Embryonic facial prominence (tissue), 1 donor: ENCODE measurements at regions not wholly inside any gene's neighbourhood (a gene's known extent, or its start where the extent isn't known, plus 50 kb on each side); places are given as distances from the start of the nearest gene placed in this dataset.
A peak's percentile ranks its signal among the peaks of the same experiment; 100 is the strongest.

Experiments used
- DNase-seq: peaks from one replicate; pipeline ENCODE4 v3.0.0-alpha.2; 2016; ENCODE audit errors: extremely low spot score

GRCh38 chr17:77769215-77769614 lies 189.3 kb upstream of the TNRC6C start:
- no peak for DNase-seq

DNA sequence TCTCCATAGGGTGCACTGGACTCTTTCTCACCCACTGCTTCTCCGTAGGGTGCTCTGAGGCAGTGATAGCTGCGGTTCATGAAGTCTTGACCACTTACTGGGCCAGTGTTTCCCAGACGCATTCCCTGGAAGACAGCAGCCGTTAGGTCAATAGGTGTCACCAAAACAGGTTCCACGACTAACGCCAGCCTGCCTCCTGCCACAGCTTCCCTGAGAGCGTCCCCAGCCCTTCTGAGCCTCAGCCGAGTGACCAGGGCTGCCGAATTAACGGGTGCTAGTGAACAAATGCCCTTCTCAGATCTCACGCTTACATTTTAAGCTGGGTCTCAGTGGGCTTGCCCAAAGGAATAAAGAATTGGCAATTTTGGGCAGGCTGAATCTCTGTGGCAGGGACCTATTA lies 188.7 kb upstream of the TNRC6C start:
- DNase-seq, result no peak

DNA sequence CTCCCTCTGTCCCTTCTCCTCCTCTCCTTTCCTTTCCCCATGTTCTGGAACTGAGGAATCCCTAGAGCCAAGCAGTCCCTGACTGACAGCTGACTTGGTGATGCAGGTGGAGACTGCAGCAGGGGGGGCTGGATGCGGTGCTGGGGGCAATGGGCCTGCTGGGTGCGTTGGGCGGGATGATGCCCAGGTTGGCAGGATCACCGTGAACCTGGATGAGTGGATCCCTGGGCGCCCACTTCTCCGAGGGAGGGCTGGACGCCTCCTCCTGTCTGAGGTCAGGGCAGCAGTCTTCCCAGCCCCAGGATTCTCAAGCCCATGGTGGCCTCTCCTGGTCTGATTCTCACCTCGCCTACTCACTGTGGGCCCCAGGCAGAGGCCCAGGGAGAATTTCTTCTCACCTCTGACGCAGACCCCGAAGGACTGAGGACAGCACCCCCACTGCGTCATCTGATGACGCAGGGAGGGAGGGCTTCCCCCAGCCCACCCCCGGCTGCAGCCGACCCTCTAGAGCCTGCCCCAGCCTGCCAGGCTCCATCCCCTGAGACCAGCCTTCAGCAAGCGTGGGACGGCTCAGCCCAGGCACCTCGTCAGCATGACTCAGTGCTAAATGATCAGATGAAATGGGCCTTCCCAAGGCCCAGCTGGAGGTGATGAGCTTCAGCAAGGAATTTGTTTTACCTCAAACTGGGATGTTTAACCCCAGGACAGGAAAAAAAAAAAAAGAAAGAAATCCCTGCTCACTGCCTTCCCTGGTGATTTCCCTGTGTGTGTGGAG lies 188.0 kb upstream of the TNRC6C start:
- no peak for DNase-seq

DNA sequence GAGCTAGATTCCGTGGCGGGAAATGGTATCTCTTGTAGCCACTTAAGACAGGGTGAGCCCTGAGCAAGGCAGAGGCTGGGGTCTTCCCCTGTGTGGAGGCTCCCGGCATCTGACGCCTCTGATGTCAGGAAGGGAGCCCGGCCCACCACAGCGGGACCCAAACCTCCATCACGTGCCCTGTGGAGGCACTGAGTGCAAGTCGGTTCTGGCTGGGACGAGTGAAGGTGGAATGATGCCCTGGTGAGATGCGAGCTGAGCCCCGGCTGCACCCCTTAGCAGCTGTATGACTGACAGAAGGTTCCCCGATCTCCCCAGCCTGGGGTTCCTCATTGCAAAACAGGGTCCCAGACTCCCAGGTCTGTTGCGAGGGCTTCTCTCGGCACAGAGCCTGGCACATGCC lies 187.4 kb upstream of the TNRC6C start:
- DNase-seq, result no peak

DNA sequence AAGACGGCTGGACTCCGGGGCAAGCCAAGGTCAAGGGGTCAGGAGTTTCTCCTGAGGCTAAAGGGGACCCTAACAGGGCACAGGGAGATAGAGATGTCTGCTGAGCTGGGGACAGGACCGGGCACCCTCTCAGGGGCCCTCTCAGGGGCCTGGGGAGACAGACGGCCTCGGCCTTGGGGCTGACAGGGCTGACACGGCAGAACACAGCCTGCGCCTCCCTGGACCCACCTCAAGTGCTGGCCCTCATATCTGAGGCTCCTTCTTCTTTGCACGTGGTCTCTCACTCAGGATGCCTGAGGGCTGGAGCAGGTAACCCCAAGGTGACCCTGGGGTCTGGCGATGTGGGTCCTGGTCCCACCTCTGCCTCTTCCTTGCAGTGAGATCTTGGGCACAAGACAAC lies 186.9 kb upstream of the TNRC6C start:
- DNase-seq, result no peak

DNA sequence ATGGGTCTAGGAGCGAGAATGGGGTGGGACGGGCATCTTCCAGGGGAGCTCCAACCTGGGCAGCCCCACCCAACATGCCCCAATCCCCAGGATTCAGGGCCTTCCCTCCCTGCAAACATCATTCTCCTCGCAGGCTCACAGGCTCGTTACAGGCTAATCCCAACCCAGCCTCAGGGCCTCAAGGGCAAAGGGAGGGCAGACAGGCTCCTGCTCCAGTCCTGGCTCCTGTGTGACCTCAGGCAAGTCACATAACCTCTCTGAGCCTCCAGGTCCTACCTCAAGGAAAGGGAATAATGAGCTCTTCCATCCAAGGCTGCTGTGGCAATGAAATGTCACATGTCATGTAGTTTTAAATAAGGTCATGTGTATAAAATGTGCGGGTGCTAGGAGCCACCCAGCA lies 186.5 kb upstream of the TNRC6C start:
- no peak for DNase-seq

GRCh38 chr17:77772461-77772897 lies 186.0 kb upstream of the TNRC6C start:
- no peak for DNase-seq

GRCh38 chr17:77772899-77773358 lies 185.6 kb upstream of the TNRC6C start:
- DNase-seq, result no peak

DNA sequence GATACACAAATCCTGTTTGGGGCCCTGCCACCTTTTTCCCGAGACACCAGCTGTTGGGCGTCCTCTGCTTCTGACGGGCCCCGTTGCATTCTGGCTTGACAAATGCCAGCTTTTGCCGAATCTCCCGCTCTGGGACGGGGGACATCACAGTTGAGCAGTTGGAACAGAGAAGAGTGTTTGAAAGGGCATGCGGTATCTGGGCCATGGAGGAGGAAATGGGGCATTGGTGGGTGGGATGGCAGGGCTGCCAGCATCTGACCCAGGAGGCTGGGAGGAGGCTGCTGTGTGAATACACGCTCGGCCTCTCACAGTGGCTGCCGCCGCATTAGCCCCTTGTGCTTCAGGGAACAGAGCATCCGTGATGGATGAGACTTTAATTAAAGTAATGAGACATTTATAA lies 184.3 kb upstream of the TNRC6C start:
- DNase-seq, result no peak

DNA sequence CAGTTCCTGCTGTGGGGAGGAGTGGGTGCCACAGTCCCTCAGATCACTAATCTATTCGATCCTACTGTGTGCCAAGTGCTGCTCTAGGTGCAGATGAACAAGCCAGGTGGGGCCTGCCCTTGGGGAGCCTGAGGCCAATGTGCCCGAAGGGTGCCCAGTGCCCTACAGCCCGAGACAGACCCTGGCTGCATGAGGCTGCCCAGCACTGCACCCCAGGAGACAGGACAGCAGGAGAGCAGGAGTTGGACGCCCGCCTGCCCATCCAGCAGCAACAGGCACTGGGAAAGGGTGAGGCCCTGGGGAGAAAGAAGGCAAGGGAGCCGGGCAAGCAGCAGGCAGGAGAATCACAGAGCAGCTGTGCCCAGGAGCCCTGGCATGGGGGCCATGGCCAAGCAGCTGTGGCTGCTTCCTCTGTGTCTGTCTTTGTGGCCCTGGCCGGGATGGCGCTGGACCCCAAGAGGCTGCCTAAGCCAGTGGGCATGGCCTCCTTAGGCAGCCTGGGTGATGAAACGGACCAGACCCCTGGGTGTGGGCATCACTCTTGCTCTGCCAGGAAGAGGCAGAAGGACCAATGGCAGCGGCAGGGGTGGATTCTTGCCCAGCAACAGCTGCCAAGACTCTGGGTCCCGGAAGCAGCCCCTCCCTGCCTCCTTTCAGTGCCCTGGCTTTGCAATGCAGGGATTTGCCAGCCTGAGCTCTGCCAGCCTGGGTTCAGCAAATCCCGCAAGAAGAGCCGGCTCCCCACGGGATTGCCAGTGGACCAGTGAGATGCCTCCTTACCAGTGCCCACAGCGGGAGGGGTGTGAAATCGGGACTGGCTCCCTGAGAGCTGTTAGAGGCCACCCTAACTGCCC lies 179.6 kb upstream of the TNRC6C start:
- peak; percentile 6 for DNase-seq

GRCh38 chr17:77779711-77780539 lies 178.6 kb upstream of the TNRC6C start:
- DNase-seq, result no peak

- DNase-seq, result no peak
Observed at GRCh38 chr17:77781536-77781935, 177.0 kb upstream of the TNRC6C start.

DNA sequence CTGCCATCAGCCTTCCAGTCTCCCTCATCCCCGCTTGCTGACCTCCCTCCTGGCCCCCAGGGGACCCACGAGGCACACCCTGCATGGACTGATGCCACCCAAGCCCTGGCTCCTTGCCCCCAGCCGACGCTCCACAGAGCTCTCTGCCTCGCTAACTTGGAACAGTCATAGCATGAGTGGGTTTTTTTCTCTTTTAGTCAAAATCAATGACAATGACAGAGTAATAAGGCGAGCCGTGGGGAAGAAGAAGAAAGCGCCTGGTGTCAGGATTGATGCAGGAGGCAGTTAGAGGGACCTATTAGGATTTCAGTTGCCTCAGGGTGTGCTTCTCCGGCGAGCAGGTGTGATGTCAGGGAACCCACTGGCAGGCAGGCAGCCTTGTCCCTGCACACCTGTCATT lies 176.3 kb upstream of the TNRC6C start:
- no peak for DNase-seq

GRCh38 chr17:77782611-77783010 lies 175.9 kb upstream of the TNRC6C start:
- DNase-seq, result no peak

DNA sequence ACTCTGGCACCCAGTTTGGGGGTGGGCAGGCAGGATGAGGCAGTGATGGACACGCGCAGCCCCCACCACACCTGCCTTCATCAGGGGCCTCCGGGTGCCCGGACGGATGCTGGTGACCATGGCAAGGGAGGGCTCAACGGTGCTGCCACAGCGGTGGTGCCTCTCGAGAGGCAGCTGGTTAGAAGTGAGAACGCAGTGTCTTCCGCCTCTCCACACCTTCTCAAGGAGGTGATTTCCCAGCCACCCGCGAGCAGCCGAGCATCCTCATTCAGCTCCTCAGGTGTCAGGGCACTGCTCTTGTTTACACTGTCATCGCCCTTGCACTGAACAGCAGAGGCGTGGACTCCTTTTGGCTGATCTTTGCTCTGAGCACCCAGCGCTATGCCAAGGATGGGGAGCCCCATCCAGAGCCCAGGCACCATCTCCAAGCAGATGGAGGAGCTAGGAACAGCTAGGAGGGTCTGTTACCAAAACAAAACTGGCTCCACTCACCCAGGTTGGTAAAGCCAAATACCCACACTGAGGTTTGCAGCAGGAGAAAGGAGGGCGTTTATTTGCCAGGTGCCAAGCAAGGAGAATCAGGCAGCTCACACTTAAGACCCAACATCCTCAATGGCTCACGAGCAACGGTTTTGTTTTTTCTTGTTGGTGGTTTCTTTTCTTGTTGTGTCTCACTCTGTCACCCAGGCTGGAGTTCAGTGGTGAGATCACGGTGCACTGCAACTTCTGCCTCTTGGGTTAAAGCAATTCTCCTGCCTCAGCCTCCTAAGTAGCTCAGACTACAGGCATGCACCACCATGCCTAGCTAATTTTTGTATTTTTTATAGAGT lies 174.3 kb upstream of the TNRC6C start:
- DNase-seq, result no peak

DNA sequence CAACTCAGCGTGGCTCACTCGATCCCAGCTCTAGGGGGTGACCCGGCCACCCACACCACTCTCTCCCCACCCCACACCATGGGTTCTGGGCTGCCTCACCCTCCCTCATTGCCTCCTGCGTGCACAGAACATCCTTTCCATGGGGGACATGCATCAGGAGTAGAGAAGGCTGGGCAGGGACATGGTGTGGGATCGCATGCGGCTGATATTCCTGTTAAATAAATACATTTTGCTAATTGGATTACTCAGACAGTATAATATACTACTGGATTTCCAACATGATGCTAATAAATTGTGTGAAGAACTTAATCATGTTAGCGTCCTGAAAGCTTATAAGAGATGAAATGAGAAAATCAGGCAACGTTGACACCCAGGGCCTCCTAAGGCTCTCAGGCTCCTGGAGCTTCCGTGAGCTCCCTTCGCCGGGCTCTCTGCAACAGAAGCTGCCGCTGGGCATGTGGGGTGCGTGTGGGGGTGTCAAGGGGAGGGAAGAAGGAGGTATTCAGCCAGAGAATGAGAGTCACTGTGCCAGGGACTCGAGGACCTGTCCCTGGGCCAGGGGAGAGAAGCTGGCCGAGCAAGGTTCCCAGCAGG lies 173.1 kb upstream of the TNRC6C start:
- DNase-seq, result no peak

- no peak for DNase-seq
Observed at GRCh38 chr17:77786090-77786489, 172.4 kb upstream of the TNRC6C start.

DNA sequence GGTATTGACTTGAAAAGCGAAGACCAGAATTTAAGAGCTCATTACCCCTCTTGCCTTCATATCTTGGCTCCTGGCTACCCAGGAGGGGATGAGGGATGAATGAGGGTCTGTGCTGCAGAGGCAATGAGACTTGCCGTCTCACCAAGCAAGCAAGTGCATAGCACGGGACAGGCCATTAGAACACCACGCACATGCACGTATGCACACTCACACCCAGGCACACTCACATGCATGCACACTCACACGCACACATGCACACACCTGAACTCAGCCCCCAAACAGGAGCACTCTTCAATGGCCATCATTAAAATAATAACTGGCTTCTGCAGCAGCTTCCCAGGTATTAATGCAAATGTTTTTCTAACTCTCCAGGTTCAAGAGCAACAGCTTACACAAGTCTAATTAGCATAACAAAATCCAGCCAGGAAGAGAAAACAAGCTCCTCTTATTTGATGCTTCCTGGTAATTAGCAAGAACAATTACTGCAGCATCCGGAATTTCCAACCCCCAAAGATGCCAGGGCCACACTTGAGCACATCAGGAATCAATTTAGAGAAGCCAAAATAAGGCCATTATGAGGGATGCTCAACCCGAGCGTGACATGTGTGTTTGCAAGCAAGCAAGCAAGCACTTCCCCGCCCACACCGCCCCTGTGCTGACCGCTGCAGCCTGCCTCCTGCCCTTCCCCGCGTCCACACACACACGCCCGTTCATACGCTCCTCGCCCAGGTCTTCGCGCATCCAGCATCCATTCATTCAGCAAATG lies 171.6 kb upstream of the TNRC6C start:
- DNase-seq, result no peak

DNA sequence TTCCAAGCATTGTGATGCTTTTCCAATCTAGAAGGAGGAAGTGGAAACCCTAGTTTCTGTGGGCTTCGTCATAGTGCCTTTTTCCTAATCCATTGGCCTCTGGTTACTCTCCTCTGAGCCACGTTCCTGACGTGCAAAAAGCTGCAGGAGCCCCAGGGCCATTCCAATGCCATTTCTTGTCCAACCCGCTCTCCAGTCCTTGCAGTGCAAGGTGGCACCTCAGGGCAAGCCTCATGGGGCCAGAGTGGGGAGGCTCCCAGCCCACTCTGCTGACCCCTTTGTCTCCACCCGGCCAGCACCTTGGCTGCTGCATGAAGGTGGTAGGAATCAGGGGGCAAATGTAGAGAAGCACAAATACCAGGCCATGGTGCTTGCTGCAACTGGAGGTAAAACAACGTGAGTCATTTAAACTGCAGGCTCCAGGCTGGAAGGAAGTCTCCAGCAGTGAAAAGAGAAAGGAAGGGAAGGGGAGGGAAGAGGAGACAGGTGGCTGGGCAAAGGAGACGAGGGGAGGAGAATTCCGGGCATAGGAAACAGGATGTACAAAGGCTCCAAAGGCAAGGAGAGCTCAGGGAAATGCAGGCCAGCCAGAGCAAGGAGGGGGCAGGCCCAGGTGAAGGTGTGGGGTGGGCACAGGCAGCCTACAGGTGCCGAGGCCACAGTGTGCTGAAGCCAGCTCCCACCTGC lies 168.2 kb upstream of the TNRC6C start:
- DNase-seq, result no peak
